CD4-positive, alpha-beta T cell treated with Interleukin-15 for 1 hour (primary cell): ENCODE measurements at regions not wholly inside any gene's neighbourhood (a gene's known extent, or its start where the extent isn't known, plus 50 kb on each side); places are given as distances from the start of the nearest gene placed in this dataset.
"Not testable (repeated sequence)": the region's sequence is repeated elsewhere in the genome, so short reads cannot be mapped to it uniquely, and the experiment has no call there.

Source experiments
- DNase-seq: peaks from one replicate; pipeline ENCODE4 v3.0.0-alpha.2; 2020

DNA sequence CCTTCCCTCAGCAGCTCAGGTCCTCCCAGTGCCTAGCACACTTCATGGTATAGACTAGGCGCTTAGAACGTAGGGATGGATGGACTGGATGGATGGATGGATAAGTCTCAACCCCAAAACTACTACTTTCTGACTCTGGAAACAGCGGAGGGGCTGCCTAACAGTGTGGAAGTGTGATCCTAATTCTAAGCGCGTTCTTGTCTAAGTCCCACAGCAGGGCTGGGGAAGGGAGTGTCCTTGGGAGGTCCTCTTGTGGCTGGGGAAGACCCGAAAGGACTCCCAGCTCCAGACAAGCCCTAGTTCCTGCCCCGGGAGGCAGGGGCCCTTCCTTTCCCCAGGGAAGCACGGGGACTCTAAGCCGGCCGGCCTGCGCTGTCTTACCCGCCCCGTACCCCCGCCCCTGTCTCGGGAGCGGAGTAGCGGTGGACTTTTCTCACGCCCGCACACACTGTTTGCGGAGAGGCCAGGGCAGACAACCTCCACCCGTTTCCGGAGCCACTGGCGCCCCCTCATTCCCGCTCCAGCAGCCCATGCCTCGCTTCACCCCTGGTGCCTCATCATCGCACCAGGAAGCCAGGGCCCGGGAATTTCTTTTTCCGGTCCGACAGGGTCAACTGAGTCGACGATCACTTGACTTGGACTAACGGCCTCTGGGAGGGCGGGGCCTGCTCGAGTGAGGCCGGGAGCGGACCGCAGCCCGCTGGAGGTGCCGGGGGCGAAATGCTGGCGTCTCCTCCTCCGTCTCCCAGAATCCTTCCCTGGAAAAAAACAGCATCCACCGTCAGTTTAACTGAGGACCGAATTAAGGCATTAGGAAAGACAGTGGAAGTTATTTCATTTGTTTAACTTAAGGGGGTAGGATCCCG lies 133.3 kb downstream of the TBC1D2B start:
- peak; percentile 41 for DNase-seq

GRCh38 chr15:77942611-77943211 lies 134.8 kb downstream of the TBC1D2B start:
- DNase-seq, result no peak

DNA sequence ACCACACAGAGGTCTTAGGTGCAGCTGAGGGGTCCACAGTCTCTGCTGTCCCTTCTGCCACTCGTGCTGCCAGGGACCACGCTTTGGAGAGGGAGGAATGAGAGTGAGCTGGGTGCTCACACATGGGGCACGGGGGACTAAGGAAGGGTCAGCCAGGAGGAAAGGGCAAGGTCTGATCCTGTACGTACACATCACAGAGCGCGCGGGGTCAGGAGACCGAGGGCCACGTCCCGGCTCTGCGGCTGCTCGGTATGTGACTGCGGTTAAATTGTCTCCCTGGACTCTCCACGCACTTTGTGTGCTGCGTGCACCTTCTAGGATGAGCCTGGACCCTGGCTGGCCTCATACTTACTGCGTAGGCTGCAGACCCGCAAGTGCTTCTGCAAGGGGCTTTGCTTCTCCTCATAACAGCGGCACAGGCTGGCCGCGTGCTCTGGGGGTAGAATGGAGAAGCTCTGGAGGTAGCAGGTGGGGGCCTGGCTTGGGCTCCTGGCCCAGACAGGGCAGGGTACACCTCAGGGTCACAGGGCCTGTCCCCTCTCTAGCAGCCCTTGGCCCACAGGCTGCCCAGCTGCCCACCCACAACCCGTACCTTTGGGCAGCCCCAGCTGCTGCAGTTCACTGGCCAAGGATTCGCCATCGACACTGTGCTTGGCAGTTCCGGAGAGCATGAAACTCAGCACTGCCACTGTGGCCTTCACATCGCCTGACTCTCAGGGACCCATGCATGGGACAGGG lies 136.3 kb downstream of the TBC1D2B start:
- DNase-seq, result not testable (repeated sequence)

- DNase-seq, result no peak
These were observed 137.0 kb downstream of the TBC1D2B start for GRCh38 chr15:77940381-77940947.

DNA sequence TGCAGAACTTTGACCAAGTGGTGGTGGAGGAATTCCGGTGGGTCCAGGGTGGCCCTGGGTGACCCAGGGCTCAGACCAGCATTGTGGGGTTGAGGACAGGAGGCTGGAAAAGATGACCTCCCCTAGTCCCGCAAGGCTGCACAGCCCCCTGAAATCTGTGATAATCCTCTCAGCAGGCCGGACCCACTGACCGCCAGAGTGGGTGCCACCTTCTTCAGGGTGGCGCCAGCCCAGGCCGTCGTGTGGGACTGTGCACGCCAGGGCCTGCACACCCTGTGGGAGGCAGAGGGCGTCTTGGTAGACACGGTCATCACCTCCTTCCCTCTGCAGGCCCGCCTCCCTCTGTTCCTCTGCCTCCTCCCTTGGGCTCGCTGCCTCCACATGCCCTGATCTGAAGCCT lies 137.7 kb downstream of the TBC1D2B start:
- no peak for DNase-seq

GRCh38 chr15:77939026-77939425 lies 138.5 kb downstream of the TBC1D2B start:
- not testable (repeated sequence) for DNase-seq

GRCh38 chr15:77938546-77938945 lies 139.0 kb downstream of the TBC1D2B start:
- DNase-seq, result not testable (repeated sequence)

GRCh38 chr15:77936567-77936966 lies 140.9 kb downstream of the TBC1D2B start:
- DNase-seq, result not testable (repeated sequence)

- not testable (repeated sequence) for DNase-seq
These were observed 143.0 kb downstream of the TBC1D2B start for GRCh38 chr15:77934516-77934915.

DNA sequence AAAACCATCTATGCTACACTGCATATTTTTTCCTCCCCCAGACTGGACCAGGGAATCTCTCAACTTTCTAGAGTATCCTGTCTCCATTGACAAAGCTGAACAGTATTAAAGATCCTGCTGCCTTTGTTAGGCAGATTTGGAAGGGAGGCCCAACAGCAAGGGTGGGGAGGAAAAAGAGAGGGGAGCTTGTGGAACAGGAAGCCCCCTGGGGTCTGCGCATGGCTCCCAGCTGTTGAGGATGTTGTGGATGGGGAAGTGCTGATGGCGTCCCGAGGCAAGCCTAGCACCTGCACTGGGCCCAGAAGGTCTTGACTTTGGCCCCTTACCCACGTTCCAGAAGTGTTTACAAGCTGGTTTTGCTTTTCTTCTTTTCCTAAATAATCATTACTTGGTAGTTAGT lies 146.6 kb downstream of the TBC1D2B start:
- not testable (repeated sequence) for DNase-seq

DNA sequence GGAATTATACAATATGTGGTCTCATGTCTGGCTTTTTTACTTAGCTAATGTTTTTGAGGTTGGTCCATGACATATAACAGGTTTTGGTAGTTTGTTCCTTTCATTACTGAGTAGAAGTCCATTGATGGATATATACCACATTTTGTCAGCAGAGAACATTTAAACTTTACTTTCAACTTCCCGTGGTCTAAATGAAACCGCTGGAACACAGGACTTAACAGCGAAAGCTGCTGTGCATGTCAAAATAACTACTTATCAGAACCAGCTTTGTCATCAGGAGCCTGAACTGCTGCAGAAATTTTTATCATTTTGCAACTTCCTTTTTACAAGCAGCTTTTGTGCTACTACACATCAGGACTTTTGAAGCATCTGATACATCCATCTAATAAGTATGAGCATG lies 147.0 kb downstream of the TBC1D2B start:
- not testable (repeated sequence) for DNase-seq

DNA sequence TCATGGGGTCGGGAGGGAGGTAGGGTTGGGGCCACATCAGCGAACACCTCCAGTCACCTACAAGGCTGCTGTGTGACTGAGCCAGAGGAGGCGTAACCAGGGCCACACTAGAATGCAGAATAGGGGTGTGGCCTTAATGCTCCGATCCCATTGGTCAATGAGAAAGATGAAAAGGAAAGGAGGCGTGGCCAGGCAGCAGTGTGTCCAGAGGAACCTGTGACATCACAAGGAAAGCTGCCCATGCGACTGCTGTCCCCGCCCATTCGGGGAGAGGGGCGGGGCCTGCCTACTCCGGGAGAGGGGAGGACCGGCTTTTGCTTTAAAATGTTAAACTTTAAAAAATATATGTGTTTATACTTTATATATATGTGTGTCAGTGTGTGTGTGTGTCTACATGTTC lies 150.7 kb downstream of the TBC1D2B start:
- not testable (repeated sequence) for DNase-seq

DNA sequence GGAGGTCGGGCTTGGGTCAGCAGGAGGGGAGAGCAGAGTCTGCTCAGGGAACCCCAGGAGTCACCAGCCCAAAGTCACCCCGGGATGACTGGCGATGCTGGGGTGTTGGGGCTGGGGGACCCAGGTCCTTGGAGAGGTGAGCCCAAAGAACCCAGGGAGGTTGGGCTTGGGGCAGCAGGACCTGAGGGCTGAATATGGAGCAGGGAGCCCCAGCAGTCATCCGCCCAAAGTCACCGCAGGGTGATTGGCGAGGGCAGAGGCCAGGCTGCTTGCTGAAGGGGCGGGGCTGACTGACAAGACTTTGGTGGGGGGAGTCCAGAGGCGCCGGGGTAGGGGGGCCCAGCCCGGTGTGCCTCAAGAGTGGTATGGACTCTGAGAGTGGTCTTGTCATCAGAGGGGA lies 151.2 kb downstream of the TBC1D2B start:
- DNase-seq, result not testable (repeated sequence)

DNA sequence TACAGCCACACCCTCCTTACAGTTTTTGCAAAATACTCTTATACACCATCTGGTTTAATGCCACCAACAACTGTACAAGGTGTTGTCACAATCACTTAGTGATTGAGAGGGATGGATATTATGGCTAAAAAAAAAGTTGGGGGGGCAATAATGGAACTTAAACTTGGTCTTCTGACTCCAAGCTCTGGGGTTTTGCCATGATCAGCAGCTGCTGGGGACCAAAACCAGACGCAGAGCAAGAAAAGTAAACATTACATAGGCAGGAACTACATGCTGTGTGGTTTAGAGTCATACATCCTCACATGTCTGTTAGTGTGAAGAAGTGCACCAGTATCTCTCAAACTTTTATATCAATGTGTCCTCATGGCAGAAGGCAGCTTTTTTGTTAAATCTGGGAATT lies 152.4 kb downstream of the TBC1D2B start:
- DNase-seq, result not testable (repeated sequence)

DNA sequence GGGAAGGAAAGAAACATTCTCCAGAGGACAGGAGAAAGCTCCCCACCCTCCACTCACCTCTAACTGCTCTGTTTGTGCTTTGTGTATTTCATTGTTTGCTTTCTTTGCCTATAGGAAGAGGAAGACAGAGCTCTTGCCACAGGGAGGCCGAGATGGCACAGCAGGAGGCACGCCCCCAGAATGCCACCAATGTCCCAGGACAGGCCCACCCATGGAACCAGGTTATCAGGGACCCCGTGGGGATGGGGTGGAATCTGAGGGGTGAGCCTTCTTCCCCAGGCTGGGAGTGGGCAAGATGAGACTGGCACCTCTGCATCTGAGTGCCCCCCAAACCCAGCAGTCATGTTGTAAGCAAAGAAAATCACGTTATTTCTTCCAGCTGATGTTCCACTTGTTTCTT lies 155.8 kb downstream of the TBC1D2B start:
- DNase-seq, result no peak

GRCh38 chr15:77916966-77917635 lies 160.4 kb downstream of the TBC1D2B start:
- not testable (repeated sequence) for DNase-seq

- DNase-seq, result not testable (repeated sequence)
These were observed 161.6 kb downstream of the TBC1D2B start for GRCh38 chr15:77915961-77916330.

DNA sequence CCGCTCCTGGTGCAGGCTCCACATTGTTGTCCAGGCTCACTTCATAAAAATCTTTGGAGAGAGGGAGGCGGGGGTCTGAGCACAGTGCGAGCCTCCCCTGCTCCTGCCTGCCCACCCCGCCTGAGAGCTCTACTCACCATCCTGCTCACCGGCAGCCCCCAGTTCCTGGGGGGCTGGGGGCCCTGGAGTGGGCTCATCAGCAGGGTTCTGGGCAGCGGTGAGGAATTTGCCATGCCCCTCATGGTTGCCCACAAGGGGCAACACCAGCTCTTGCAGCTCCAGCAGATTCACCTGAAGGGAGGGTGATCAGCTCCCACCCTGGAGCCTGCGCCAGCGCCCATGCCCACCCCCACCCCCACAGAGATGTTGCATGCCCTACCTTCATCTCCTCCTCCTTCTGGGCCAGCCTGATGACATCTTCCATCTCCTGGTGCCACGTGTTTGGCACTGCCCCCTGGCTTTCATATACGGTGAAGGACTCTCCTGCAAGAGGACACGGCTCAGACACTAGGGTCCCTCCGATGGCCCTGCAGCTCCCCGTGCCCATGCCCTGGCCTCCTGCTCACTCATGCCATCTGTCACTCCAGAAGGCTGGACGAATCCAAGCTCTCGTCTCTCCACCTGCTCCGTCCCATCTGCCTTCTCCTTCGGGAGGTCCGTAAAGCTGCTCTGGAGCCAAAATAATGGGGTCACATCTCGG lies 162.1 kb downstream of the TBC1D2B start:
- DNase-seq, result no peak

- not testable (repeated sequence) for DNase-seq
These were observed 163.0 kb downstream of the TBC1D2B start for GRCh38 chr15:77914531-77914930.

GRCh38 chr15:77910030-77910911 lies 167.2 kb downstream of the TBC1D2B start:
- DNase-seq, result peak; percentile 72
